Adrenal gland (tissue), 9 donors: ENCODE measurements at regions not wholly inside any gene's neighbourhood (a gene's known extent, or its start where the extent isn't known, plus 50 kb on each side); places are given as distances from the start of the nearest gene placed in this dataset.
"Not testable (repeated sequence)": the region's sequence is repeated elsewhere in the genome, so short reads cannot be mapped to it uniquely, and the experiment has no call there.

Source experiments
- DNase-seq, 7 donors: peaks; one replicate each; pipeline ENCODE4 v3.0.0-alpha.2; 2019 to 2020
- H3K27ac ChIP-seq, 5 donors: fragments of 200-600 bp; sonication (generic) in 4 of 5; 1 replicate in 3 of 5; 2 replicates in 2 of 5; pipeline versions ENCODE4 v1.5.1 to v1.8.0; 2016 to 2020; ENCODE audit warnings: mild to moderate bottlenecking in 1 of 5
- H3K27me3 ChIP-seq: fragments of 200-600 bp; 2 replicates; pipeline ENCODE4 v1.8.0; 2021
- H3K36me3 ChIP-seq, 2 donors: fragments of 200-600 bp; replicated peaks in 1 of 2; 1 replicate in 1 of 2; 2 replicates in 1 of 2; pipeline versions ENCODE4 v1.5.1 to v1.8.0; 2018 to 2022
- H3K4me1 ChIP-seq, 2 donors: fragments of 200-600 bp; replicated peaks in 1 of 2; 1 replicate in 1 of 2; 2 replicates in 1 of 2; pipeline versions ENCODE4 v1.5.1 to v1.8.0; 2018 to 2021
- H3K4me3 ChIP-seq, 4 donors: fragments of 200-600 bp; sonication (generic) in 3 of 4; one replicate each; pipeline ENCODE4 v1.5.1; 2016 to 2018
- H3K9me3 ChIP-seq, 3 donors: fragments of 200-600 bp; sonication (generic) in 1 of 3; replicated peaks in 1 of 3; 1 replicate in 2 of 3; 2 replicates in 1 of 3; pipeline versions ENCODE4 v1.5.1 to v1.8.0; 2016 to 2021
- POLR2A ChIP-seq, 2 donors: fragments of 450-650 bp; IDR thresholded peaks; one replicate each; pipeline ENCODE4 v1.6.1; 2017; ENCODE audit warnings: antibody characterized with exemption in 2 of 2, mild to moderate bottlenecking in 2 of 2, moderate library complexity in 1 of 2
- WGBS, 4 donors: extraction: QIAGEN DNeasy Blood & Tissue Kit in 2 of 4; methylation state at CpG; one replicate each; pipeline versions ENCODE4 v1.1.5 to v1.1.7; 2013 to 2017; 5-methylcytosine and 5-hydroxymethylcytosine counted together
- intact Hi-C, 2 donors: fragments of 100-400 bp; cut with DNase I; formaldehyde crosslinking; loops; one replicate each; pipeline versions ENCODE4 v1.14.1 to v1.15.0; 2022 to 2023
- TF ChIP-seq, protein P1 (sequence below), 6 experiments: fragments of 450-650 bp in 4 of 6; fragments of 200-600 bp in 2 of 6; sonication (generic) in 1 of 6; IDR thresholded peaks; 1 replicate in 5 of 6; 2 replicates in 1 of 6; pipeline versions ENCODE4 v1.5.1 to v1.8.0; 2016 to 2021; ENCODE audit warnings: antibody characterized with exemption in 6 of 6, mild to moderate bottlenecking in 2 of 6, moderate library complexity in 1 of 6
- donor health status: healthy with polysubstance abuse.
- donor health status: Bipolar disorder and iron deficiency.
- donor health status: DM: yes; HTN: yes; CAD: no.
- donor health status: DM: no; HTN: no; CAD: no.
- donor health status: DM: no; HTN: no; CAD: no.

DNA sequence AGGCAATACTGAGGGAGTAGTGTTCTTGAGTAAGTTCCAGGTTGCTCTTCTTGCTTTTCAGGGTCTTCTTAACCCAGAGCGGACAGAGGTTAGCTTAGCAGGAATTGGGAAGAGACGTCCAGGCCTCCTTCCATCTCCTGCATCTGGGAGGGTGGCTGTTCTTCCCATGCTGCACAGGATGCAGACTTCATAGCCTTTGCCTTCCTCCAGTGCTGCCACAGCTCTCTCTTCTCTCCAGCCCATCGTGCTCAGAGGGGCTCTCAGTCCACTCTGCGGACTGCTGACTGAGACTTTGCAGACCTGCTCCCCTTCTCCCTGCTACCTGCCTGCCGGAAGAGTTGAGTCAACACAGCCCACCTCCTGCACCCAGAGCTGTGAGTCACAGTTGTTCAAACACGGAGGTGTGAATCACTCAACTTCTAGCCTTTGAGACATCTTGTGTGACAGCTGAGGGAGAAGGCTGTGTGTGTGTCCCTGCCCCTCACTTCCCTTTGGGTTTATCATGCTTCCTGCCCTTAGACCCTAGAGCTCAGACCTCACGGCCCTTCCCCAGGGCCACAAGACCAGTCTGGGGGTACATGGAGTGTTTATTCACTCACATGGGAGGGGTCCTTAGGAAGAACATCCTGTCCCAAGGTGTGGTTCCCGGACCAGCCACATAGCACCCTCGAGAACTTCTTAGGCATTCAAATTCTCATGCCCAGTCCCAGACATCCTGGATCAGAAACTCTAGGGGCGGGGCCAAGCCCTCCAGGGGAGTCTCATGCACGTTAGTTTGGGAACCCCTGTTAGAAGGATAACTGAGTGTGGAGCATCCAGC lies 158.3 kb upstream of the CACNA1E start:
- DNase-seq, result no peak
- Histone ChIP-seq H3K4me1 (no peaks in the 10 kb centered on the region), H3K9me3 (no peaks in the 10 kb centered on the region), H3K27ac (no peak overlapping the region), H3K27me3 (peaks cover 1% of the 10 kb centered on the region), H3K36me3 (no peaks in the 10 kb centered on the region), H3K4me3 (no peak overlapping the region)
- intact Hi-C loops, result no loop called here
- WGBS, 4 donors, result 60 to 63% (median 61%) methylated on average over 10 to 11 of the region's 11 CpGs
- TF ChIP-seq, protein P1, sequence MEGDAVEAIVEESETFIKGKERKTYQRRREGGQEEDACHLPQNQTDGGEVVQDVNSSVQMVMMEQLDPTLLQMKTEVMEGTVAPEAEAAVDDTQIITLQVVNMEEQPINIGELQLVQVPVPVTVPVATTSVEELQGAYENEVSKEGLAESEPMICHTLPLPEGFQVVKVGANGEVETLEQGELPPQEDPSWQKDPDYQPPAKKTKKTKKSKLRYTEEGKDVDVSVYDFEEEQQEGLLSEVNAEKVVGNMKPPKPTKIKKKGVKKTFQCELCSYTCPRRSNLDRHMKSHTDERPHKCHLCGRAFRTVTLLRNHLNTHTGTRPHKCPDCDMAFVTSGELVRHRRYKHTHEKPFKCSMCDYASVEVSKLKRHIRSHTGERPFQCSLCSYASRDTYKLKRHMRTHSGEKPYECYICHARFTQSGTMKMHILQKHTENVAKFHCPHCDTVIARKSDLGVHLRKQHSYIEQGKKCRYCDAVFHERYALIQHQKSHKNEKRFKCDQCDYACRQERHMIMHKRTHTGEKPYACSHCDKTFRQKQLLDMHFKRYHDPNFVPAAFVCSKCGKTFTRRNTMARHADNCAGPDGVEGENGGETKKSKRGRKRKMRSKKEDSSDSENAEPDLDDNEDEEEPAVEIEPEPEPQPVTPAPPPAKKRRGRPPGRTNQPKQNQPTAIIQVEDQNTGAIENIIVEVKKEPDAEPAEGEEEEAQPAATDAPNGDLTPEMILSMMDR (IDR thresholded peaks at IDR 0.05), result no peak
- TF ChIP-seq POLR2A (IDR thresholded peaks at IDR 0.05), result no peak

DNA sequence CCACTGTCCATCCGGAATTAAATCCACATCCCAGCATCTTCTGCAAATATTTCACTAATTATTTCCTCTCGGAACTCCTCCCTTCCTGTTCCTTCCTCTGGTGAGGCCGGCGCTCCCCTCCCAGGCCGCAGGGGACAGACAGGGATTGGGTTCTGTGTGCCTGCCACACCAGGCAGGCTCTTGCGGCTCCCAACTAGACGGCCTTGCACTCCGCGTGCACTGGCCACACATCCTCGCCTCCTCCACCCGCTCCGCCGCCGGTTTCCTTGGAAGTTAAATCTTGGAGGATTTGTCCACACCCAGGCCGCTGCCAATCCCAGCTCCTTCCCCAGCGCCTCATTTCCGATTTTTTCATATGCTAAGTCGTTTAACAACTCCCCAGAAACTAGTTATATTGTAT lies 157.6 kb upstream of the CACNA1E start:
- H3K36me3 ChIP-seq, H3K9me3 ChIP-seq, H3K4me1 ChIP-seq, intact Hi-C loops, H3K4me3 ChIP-seq, H3K27ac ChIP-seq, H3K27me3 ChIP-seq: not testable (repeated sequence)
- WGBS, 4 donors, result 75 to 90% (median 77%) methylated on average over 18 of the region's 18 CpGs
- DNase-seq, result peak in 1 of 7 donors; percentile 48

DNA sequence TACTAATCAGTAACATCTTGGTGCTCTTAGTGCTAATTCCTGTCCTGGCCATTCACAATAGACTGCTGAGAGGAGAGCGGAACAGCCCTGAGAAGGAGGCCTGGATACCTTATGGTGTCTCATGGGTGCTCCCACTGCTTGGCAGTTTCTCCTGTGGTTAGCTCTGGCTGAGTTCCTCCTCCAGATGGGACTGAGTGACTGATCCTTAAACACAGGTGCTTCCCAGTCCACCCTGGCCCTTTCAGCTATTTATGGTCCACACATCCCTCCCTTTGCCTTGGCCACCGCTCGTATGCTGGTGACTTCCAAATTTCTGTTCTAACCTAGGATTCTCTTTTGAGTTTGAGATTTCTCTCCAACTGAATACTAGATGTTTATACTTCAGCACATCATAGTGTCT lies 157.0 kb upstream of the CACNA1E start:
- peak in 2 of 7 donors; percentile 4 to 25 for DNase-seq
- 84 to 100% (median 95%) methylated on average over 3 of the region's 3 CpGs for WGBS, 4 donors
- no peaks in the 10 kb centered on the region for H3K9me3 ChIP-seq
- no peak overlapping the region for H3K27ac ChIP-seq
- no peak overlapping the region for H3K4me3 ChIP-seq
- H3K27me3 ChIP-seq, result no peaks in the 10 kb centered on the region
- no peak for TF ChIP-seq POLR2A (IDR thresholded peaks at IDR 0.05)
- TF ChIP-seq, protein P1 (IDR thresholded peaks at IDR 0.05), result no peak
- intact Hi-C loops, result no loop called here
- H3K36me3 ChIP-seq, result no peaks in the 10 kb centered on the region
- no peaks in the 10 kb centered on the region for H3K4me1 ChIP-seq

DNA sequence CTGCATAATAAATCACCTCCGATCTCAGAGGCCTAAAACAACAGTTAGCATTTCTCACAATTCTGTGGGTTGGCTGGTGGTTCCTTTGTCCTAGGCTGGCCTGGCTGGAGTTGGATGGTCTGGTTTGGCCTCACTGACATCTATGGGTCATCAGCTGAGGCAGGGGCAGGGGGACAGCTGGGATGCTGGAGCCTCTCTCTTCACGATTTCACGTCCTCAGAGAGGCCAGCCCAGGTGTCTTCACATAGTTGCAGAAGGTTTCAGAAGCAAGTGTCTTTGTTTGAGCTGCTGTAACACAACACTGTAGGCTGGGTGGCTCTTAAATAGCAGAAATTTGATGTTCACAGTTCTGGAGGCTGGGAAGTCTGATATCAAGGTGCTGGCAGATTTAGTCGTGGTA lies 155.5 kb upstream of the CACNA1E start:
- Histone ChIP-seq H3K9me3 (no peaks in the 10 kb centered on the region), H3K4me3 (no peak overlapping the region), H3K4me1 (no peaks in the 10 kb centered on the region), H3K36me3 (no peaks in the 10 kb centered on the region), H3K27me3 (no peaks in the 10 kb centered on the region), H3K27ac (no peak overlapping the region)
- intact Hi-C loops, result no loop called here
- DNase-seq, result peak in 2 of 7 donors; percentile 3 to 20
- 49 to 80% (median 73%) methylated on average over 2 to 4 of the region's 4 CpGs for WGBS, 4 donors
- TF ChIP-seq, protein P1 (IDR thresholded peaks at IDR 0.05), result no peak
- TF ChIP-seq POLR2A (IDR thresholded peaks at IDR 0.05), result no peak

DNA sequence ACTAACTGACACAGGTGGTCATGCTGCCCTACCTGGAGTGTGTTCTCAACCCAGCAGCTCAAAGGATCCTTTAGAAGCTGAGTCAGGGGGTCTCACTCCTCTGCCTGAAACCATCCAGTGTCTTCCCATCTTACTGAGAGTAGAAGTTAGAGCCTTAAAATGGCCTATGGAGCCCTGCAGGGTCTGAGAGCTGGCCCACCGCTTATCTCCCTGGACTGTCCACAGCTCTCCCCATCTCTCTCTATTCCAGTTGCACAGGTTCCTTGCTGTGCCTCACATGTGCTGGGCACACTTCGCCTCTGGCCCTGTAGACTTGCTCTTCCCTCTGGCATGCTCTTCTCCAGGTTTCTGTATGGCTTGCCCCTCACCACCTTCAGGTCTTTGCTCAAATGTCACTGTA lies 148.6 kb upstream of the CACNA1E start:
- Histone ChIP-seq H3K9me3 (peaks cover 0 to 3% (median 0%) of the 10 kb centered on the region in 3 donors), H3K27me3 (no peaks in the 10 kb centered on the region)
- intact Hi-C loops, result no loop called here

More for the DNA sequence above, 148.6 kb upstream of the CACNA1E start:
- Histone ChIP-seq H3K4me3 (no peak overlapping the region), H3K4me1 (no peaks in the 10 kb centered on the region), H3K36me3 (no peaks in the 10 kb centered on the region), H3K27ac (no peak overlapping the region)
- no peak for TF ChIP-seq POLR2A (IDR thresholded peaks at IDR 0.05)
- TF ChIP-seq, protein P1 (IDR thresholded peaks at IDR 0.05), result no peak
- no peak for DNase-seq
- WGBS, 4 donors, result 76 to 94% (median 91%) methylated on average over 2 of the region's 2 CpGs
